KMS-11 (cell line): ENCODE measurements at regions not wholly inside any gene's neighbourhood (a gene's known extent, or its start where the extent isn't known, plus 50 kb on each side); places are given as distances from the start of the nearest gene placed in this dataset.

Experiments
- H2AFZ ChIP-seq: fragments of 200-600 bp; sonication (generic); 2 replicates; pipeline ENCODE4 v1.6.1; 2016; ENCODE audit warnings: antibody characterized with exemption, mixed run types, low read depth
- H3K27ac ChIP-seq: fragments of 200-600 bp; sonication (generic); 2 replicates; pipeline ENCODE4 v1.6.1; 2016; ENCODE audit warnings: mild to moderate bottlenecking, mixed run types
- H3K27me3 ChIP-seq: fragments of 200-600 bp; sonication (generic); 2 replicates; pipeline ENCODE4 v1.6.1; 2017; ENCODE audit warnings: mild to moderate bottlenecking, low read depth, mixed run types, moderate library complexity; ENCODE audit not compliant: insufficient read depth
- H3K36me3 ChIP-seq: fragments of 200-600 bp; sonication (generic); 2 replicates; pipeline ENCODE4 v1.6.1; 2017; ENCODE audit warnings: mild to moderate bottlenecking, mixed run types; ENCODE audit not compliant: insufficient read depth
- H3K4me1 ChIP-seq: fragments of 200-600 bp; sonication (generic); 2 replicates; pipeline ENCODE4 v1.6.1; 2016; ENCODE audit warnings: mild to moderate bottlenecking, low read depth, mixed run types; ENCODE audit not compliant: poor library complexity, severe bottlenecking
- H3K4me2 ChIP-seq: fragments of 200-600 bp; sonication (generic); 2 replicates; pipeline ENCODE4 v1.7.0; 2016; ENCODE audit warnings: mild to moderate bottlenecking, mixed run types
- H3K4me3 ChIP-seq: fragments of 200-600 bp; sonication (generic); IDR thresholded peaks from 2 replicates; pipeline ENCODE4 v1.6.1; 2017; ENCODE audit warnings: low read depth, low read length, mixed read lengths; ENCODE audit not compliant: insufficient read depth
- H3K79me2 ChIP-seq: fragments of 200-600 bp; sonication (generic); 2 replicates; pipeline ENCODE4 v1.6.1; 2016; ENCODE audit warnings: low read depth, mixed run types; ENCODE audit not compliant: insufficient read depth
- H3K9ac ChIP-seq: fragments of 200-600 bp; sonication (generic); 2 replicates; pipeline ENCODE4 v1.6.1; 2016; ENCODE audit warnings: mild to moderate bottlenecking, mixed run types
- H4K20me1 ChIP-seq: fragments of 200-600 bp; sonication (generic); 2 replicates; pipeline ENCODE4 v1.6.1; 2016; ENCODE audit warnings: mild to moderate bottlenecking, mixed run types; ENCODE audit not compliant: insufficient read depth
- TF ChIP-seq, protein P1 (sequence below): fragments of 200-600 bp; sonication (generic); conservative IDR thresholded peaks from 2 replicates; pipeline ENCODE4 v1.6.1; 2017; ENCODE audit warnings: low read depth, mild to moderate bottlenecking, antibody characterized with exemption, low read length, moderate library complexity, mixed read lengths

GRCh38 chr1:212545941-212546635 is 62.5 kb upstream of the ATF3 start:
- H3K4me1 ChIP-seq: no peaks in the 10 kb centered on the region
- no peak overlapping the region for H2AFZ ChIP-seq
- no peak overlapping the region for H3K9ac ChIP-seq
- no peak overlapping the region for H3K4me2 ChIP-seq
- H3K36me3 ChIP-seq: no peaks in the 10 kb centered on the region
- no peak overlapping the region for H3K27ac ChIP-seq
- H3K79me2 ChIP-seq: no peaks in the 10 kb centered on the region
- TF ChIP-seq, protein P1, sequence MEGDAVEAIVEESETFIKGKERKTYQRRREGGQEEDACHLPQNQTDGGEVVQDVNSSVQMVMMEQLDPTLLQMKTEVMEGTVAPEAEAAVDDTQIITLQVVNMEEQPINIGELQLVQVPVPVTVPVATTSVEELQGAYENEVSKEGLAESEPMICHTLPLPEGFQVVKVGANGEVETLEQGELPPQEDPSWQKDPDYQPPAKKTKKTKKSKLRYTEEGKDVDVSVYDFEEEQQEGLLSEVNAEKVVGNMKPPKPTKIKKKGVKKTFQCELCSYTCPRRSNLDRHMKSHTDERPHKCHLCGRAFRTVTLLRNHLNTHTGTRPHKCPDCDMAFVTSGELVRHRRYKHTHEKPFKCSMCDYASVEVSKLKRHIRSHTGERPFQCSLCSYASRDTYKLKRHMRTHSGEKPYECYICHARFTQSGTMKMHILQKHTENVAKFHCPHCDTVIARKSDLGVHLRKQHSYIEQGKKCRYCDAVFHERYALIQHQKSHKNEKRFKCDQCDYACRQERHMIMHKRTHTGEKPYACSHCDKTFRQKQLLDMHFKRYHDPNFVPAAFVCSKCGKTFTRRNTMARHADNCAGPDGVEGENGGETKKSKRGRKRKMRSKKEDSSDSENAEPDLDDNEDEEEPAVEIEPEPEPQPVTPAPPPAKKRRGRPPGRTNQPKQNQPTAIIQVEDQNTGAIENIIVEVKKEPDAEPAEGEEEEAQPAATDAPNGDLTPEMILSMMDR: no peak
- H3K4me3 ChIP-seq: no peak overlapping the region
- no peaks in the 10 kb centered on the region for H4K20me1 ChIP-seq
- H3K27me3 ChIP-seq: no peaks in the 10 kb centered on the region

- no peaks in the 10 kb centered on the region for H4K20me1 ChIP-seq
- H3K4me2 ChIP-seq: no peak overlapping the region
- H3K4me3 ChIP-seq: no peak overlapping the region
These were observed 59.0 kb upstream of the ATF3 start for GRCh38 chr1:212549503-212550017.

GRCh38 chr1:212551929-212552328 is 56.6 kb upstream of the ATF3 start:
- TF ChIP-seq, protein P1: no peak
- Histone ChIP-seq H3K4me1 (no peaks in the 10 kb centered on the region), H2AFZ (no peak overlapping the region), H3K4me2 (no peak overlapping the region), H3K36me3 (no peaks in the 10 kb centered on the region), H3K4me3 (no peak overlapping the region), H4K20me1 (no peaks in the 10 kb centered on the region), H3K27me3 (no peaks in the 10 kb centered on the region), H3K79me2 (no peaks in the 10 kb centered on the region), H3K27ac (no peak overlapping the region), H3K9ac (no peak overlapping the region)

More at GRCh38 chr1:212549503-212550017, 59.0 kb upstream of the ATF3 start:
- TF ChIP-seq, protein P1: no peak
- H3K27ac ChIP-seq: no peak overlapping the region
- H3K79me2 ChIP-seq: no peaks in the 10 kb centered on the region
- H2AFZ ChIP-seq: no peak overlapping the region
- H3K36me3 ChIP-seq: no peaks in the 10 kb centered on the region
- no peak overlapping the region for H3K9ac ChIP-seq
- no peaks in the 10 kb centered on the region for H3K4me1 ChIP-seq
- H3K27me3 ChIP-seq: no peaks in the 10 kb centered on the region

- no peaks in the 10 kb centered on the region for H3K79me2 ChIP-seq
- H4K20me1 ChIP-seq: no peaks in the 10 kb centered on the region
- no peak overlapping the region for H3K9ac ChIP-seq
- no peaks in the 10 kb centered on the region for H3K36me3 ChIP-seq
- H3K4me2 ChIP-seq: no peak overlapping the region
- peaks cover 6% of the 10 kb centered on the region for H3K4me1 ChIP-seq
- no peaks in the 10 kb centered on the region for H3K27me3 ChIP-seq
- H3K27ac ChIP-seq: no peak overlapping the region
- TF ChIP-seq, protein P1: no peak
- H2AFZ ChIP-seq: no peak overlapping the region
- no peak overlapping the region for H3K4me3 ChIP-seq
These were observed 54.9 kb upstream of the ATF3 start for GRCh38 chr1:212553676-212554075.
